ENCODE measurements at regions not wholly inside any gene's neighbourhood (a gene's known extent, or its start where the extent isn't known, plus 50 kb on each side); places are given as distances from the start of the nearest gene placed in this dataset.
"Not testable (repeated sequence)": the region's sequence is repeated elsewhere in the genome, so short reads cannot be mapped to it uniquely, and the experiment has no call there.

- TF ChIP-seq, protein P1, sequence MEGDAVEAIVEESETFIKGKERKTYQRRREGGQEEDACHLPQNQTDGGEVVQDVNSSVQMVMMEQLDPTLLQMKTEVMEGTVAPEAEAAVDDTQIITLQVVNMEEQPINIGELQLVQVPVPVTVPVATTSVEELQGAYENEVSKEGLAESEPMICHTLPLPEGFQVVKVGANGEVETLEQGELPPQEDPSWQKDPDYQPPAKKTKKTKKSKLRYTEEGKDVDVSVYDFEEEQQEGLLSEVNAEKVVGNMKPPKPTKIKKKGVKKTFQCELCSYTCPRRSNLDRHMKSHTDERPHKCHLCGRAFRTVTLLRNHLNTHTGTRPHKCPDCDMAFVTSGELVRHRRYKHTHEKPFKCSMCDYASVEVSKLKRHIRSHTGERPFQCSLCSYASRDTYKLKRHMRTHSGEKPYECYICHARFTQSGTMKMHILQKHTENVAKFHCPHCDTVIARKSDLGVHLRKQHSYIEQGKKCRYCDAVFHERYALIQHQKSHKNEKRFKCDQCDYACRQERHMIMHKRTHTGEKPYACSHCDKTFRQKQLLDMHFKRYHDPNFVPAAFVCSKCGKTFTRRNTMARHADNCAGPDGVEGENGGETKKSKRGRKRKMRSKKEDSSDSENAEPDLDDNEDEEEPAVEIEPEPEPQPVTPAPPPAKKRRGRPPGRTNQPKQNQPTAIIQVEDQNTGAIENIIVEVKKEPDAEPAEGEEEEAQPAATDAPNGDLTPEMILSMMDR (IDR thresholded peaks at IDR 0.05; ENCODE audit: low read depth, low read length): no peak
- no peak for DNase-seq (ENCODE audit: extremely low read depth, low read depth)
Observed at GRCh38 chr4:115215935-115216334, 102.5 kb upstream of the NDST4 start.

DNA sequence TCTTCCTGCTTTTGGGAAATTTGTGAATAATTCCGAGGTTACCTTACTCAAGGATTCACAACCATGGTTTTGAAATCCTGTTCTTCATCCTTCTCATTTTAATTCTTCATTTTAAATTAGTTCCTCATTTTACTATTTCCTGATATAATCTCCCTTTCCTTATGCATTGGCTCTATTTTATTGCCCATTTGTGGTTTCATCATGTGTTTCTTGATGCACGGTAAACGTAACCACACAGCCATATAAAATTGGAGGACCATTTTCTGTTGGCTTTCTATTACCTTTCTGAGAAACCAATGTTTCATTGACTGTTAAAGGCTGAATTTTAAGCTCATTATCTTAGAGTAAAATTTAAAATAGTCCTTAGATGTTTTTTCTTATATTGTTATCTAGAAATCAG, 100.3 kb upstream of the NDST4 start:
- no peak for DNase-seq (ENCODE audit: extremely low read depth, low read depth)
- TF ChIP-seq, protein P1 (IDR thresholded peaks at IDR 0.05; ENCODE audit: low read depth, low read length): no peak

GRCh38 chr4:115201042-115201330, 87.6 kb upstream of the NDST4 start:
- TF ChIP-seq, protein P1 (IDR thresholded peaks at IDR 0.05; ENCODE audit: low read depth, low read length): no peak
- no peak for DNase-seq (ENCODE audit: extremely low read depth, low read depth)

- not testable (repeated sequence) for DNase-seq (ENCODE audit: extremely low read depth, low read depth)
Observed at GRCh38 chr4:115200201-115201041, 87.0 kb upstream of the NDST4 start.

DNA sequence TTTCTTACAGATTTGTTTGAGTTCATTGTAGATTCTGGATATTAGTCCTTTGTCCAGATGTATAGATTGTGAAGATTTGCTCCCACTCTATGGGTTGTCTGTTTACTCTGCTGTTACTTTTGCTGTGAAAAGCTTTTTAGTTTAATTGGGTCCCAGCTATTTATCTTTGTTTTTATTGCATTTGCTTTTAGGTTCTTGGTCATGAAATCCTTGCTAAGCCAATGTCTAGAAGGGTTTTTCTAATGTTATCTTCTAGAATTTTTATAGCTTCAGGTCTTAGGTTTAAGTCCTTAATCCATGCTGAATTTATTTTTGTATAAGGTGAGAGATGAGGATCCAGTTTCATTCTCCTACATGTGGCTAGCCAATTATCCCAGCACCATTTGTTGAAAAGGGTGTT, 81.2 kb upstream of the NDST4 start:
- DNase-seq (ENCODE audit: extremely low read depth, low read depth): not testable (repeated sequence)

GRCh38 chr4:115190529-115190928, 77.1 kb upstream of the NDST4 start:
- TF ChIP-seq, protein P1 (IDR thresholded peaks at IDR 0.05; ENCODE audit: low read depth, low read length): no peak
- no peak for DNase-seq (ENCODE audit: extremely low read depth, low read depth)

DNA sequence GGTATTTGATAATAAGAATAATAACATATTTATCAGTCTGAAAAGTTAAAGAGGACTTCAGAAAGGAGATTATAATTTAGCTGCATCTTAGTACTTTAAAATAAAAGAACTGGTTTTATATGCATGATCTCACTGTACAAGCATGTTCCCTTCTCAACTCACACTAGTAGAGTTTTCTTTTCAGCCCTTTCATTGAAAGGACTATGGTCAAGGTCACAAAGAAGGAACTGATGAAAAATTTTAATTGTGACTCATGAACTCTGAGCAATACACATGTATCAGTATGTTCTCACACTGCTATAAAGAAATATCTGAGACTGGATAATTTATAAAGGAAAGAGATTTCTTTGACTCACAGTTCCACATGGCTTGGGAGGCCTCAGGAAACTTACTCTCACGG, 73.7 kb upstream of the NDST4 start:
- TF ChIP-seq, protein P1 (IDR thresholded peaks at IDR 0.05; ENCODE audit: low read depth, low read length): no peak
- DNase-seq (ENCODE audit: extremely low read depth, low read depth): no peak

- not testable (repeated sequence) for DNase-seq (ENCODE audit: extremely low read depth, low read depth)
Observed at GRCh38 chr4:115179438-115180062, 66.1 kb upstream of the NDST4 start.

DNA sequence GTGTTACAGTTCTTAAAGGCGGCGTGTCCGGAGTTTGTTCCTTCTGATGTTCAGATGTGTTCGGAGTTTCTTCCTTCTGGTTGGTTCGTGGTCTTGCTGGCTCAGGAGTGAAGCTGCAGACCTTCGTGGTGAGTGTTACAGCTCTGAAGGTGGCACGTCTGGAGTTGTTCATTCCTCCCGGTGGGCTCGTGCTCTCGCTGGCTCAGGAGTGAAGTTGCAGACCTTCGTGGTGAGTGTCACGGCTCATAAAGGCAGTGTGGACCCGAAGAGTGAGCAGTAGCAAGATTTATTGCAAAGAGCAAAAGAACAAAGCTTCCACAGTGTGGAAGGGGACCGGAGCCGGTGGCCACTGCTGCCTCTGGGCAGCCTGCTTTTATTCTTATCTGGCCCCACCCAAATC, 65.3 kb upstream of the NDST4 start:
- not testable (repeated sequence) for DNase-seq (ENCODE audit: extremely low read depth, low read depth)
